HCT116 (cell line): ENCODE measurements at regions not wholly inside any gene's neighbourhood (a gene's known extent, or its start where the extent isn't known, plus 50 kb on each side); places are given as distances from the start of the nearest gene placed in this dataset.

Experiments
- ATAC-seq: fragments of 200-7000 bp; cut with Tn5 transposase; 2 replicates; pipeline ENCODE4 v1.9.1; 2020; ENCODE audit warnings: mild to moderate bottlenecking, moderate library complexity
- BruUV-seq: library from RNA; stranded (reverse); fragments of 400-500 nt; replicated peaks from 2 replicates; lab custom pipeline; 2021; lab: Mats Ljungman, UMichigan
- CTCF ChIA-PET: fragments of 300-600 bp; sonication (Branson Sonifier 250); formaldehyde crosslinking; loops from one replicate; lab custom pipeline; 2021; ENCODE audit warnings: antibody characterized with exemption; lab: Charles Lee
- POLR2A ChIA-PET: fragments of 300-600, 350-600 bp; sonication (Branson Sonifier 250); formaldehyde crosslinking; loops from one replicate; lab custom pipeline; 2021; ENCODE audit warnings: antibody characterized with exemption; lab: Charles Lee
- RAD21 ChIA-PET, 2 experiments: fragments of 300-600 bp; sonication (Branson Sonifier 250); formaldehyde crosslinking; loops; one replicate each; lab custom pipeline; 2023; ENCODE audit warnings: low total read pairs in 2 of 2; ENCODE audit not compliant: uncharacterized antibody in 2 of 2, unreplicated experiment in 2 of 2, low non-redundant PET in 1 of 2; lab: Charles Lee
- DNase-seq: peaks from one replicate; pipeline ENCODE4 v3.0.0-alpha.2; 2010; ENCODE audit warnings: low read depth, low spot score
- H2AFZ ChIP-seq: fragments of 200-600 bp; shearing (Covaris generic), sonication (generic); 2 replicates; pipeline ENCODE4 v1.6.1; 2017; ENCODE audit warnings: low read depth, mixed run types, mixed read lengths, antibody characterized with exemption, low read length; ENCODE audit not compliant: poor library complexity, severe bottlenecking
- H3K27ac ChIP-seq: 2 replicates; pipeline ENCODE4 v1.5.1; 2012; ENCODE audit warnings: low read depth, low read length
- H3K27me3 ChIP-seq: fragments of 200-600 bp; sonication (generic); 2 replicates; pipeline ENCODE4 v1.6.1; 2016; ENCODE audit warnings: mixed run types, low read length, mixed read lengths; ENCODE audit not compliant: insufficient read depth
- H3K36me3 ChIP-seq, 2 experiments: fragments of 200-500 bp in 1 of 2; fragments of 200-600 bp in 1 of 2; sonication (Bioruptor generic) in 1 of 2; sonication (generic) in 1 of 2; 2 replicates each; pipeline versions ENCODE4 v1.5.1 to v1.6.1; 2014 to 2016; ENCODE audit warnings: low read length in 2 of 2, inconsistent platforms in 1 of 2, mixed read lengths in 1 of 2, mixed run types in 1 of 2; ENCODE audit not compliant: insufficient read depth in 2 of 2, control insufficient read depth in 1 of 2
- H3K4me1 ChIP-seq, 2 experiments: fragments of 200-600 bp in 1 of 2; sonication (generic) in 1 of 2; 2 replicates each; pipeline versions ENCODE4 v1.5.1 to v1.6.1; 2012 to 2017; ENCODE audit warnings: low read length in 2 of 2, inconsistent platforms in 1 of 2, mild to moderate bottlenecking in 1 of 2, mixed read lengths in 1 of 2, mixed run types in 1 of 2, moderate library complexity in 1 of 2; ENCODE audit not compliant: insufficient read depth in 2 of 2, control insufficient read depth in 1 of 2
- H3K4me2 ChIP-seq: fragments of 200-600 bp; sonication (generic); 2 replicates; pipeline ENCODE4 v1.6.1; 2017; ENCODE audit warnings: mixed run types, low read length, mixed read lengths
- H3K4me3 ChIP-seq, 2 experiments: fragments of 200-600 bp in 1 of 2; sonication (generic) in 1 of 2; replicated peaks in 1 of 2; 2 replicates each; pipeline ENCODE4 v1.5.1; 2011 to 2016; ENCODE audit warnings: low read length in 2 of 2, control low read depth in 1 of 2, low read depth in 1 of 2, mild to moderate bottlenecking in 1 of 2, mixed read lengths in 1 of 2, mixed run types in 1 of 2
- H3K79me2 ChIP-seq: fragments of 200-600 bp; sonication (generic); 2 replicates; pipeline ENCODE4 v1.6.1; 2017; ENCODE audit warnings: mild to moderate bottlenecking, mixed run types, low read length, moderate library complexity, mixed read lengths; ENCODE audit not compliant: insufficient read depth
- H3K9ac ChIP-seq: fragments of 200-600 bp; sonication (generic); 2 replicates; pipeline ENCODE4 v1.6.1; 2016; ENCODE audit warnings: low read length, mixed read lengths
- H3K9me2 ChIP-seq: fragments of 200-600 bp; sonication (generic), shearing (Covaris generic); 2 replicates; pipeline ENCODE4 v1.6.1; 2017; ENCODE audit warnings: mixed run types, mild to moderate bottlenecking, moderate library complexity; ENCODE audit not compliant: insufficient read depth
- H3K9me3 ChIP-seq, 2 experiments: fragments of 200-500 bp in 1 of 2; fragments of 200-600 bp in 1 of 2; sonication (Bioruptor generic) in 1 of 2; sonication (generic) in 1 of 2; 2 replicates each; pipeline ENCODE4 v1.6.1; 2014 to 2017; ENCODE audit warnings: low read length in 2 of 2, mixed read lengths in 2 of 2, inconsistent platforms in 1 of 2, low read depth in 1 of 2, mild to moderate bottlenecking in 1 of 2, mixed run types in 1 of 2, moderate library complexity in 1 of 2; ENCODE audit not compliant: control insufficient read depth in 1 of 2, insufficient read depth in 1 of 2
- H4K20me1 ChIP-seq: fragments of 200-600 bp; sonication (generic), shearing (Covaris generic); 2 replicates; pipeline ENCODE4 v1.6.1; 2017; ENCODE audit warnings: mixed run types, mild to moderate bottlenecking, moderate library complexity; ENCODE audit not compliant: insufficient read depth
- CBX3 ChIP-seq: IDR thresholded peaks from 2 replicates; pipeline ENCODE4 v1.6.1; 2012; ENCODE audit warnings: low read depth
- CEBPB ChIP-seq: IDR thresholded peaks from 2 replicates; pipeline ENCODE4 v1.6.1; 2012; ENCODE audit warnings: low read depth
- EGR1 ChIP-seq: IDR thresholded peaks from 2 replicates; pipeline ENCODE4 v1.6.1; 2012; ENCODE audit warnings: low read depth
- EZH2 ChIP-seq: fragments of 200-600 bp; sonication (generic); IDR thresholded peaks from 2 replicates; pipeline ENCODE4 v1.6.1; 2017; ENCODE audit warnings: antibody characterized with exemption, mixed run types
- EZH2phosphoT487 ChIP-seq: fragments of 200-600 bp; IDR thresholded peaks from 2 replicates; pipeline ENCODE4 v1.6.1; 2018; ENCODE audit warnings: antibody characterized with exemption, borderline replicate concordance
- FOSL1 ChIP-seq: IDR thresholded peaks from 2 replicates; pipeline ENCODE4 v1.6.1; 2012; ENCODE audit warnings: low read depth
- JUND ChIP-seq: IDR thresholded peaks from 2 replicates; pipeline ENCODE4 v1.6.1; 2012
- POLR2A ChIP-seq: IDR thresholded peaks from 2 replicates; pipeline ENCODE4 v1.7.0; 2011; ENCODE audit warnings: borderline replicate concordance; ENCODE audit not compliant: insufficient read depth, insufficient read length; ENCODE audit errors: extremely low read depth
- RAD21 ChIP-seq: IDR thresholded peaks from 2 replicates; pipeline ENCODE4 v1.6.1; 2012; ENCODE audit warnings: low read depth, mild to moderate bottlenecking
- REST ChIP-seq: IDR thresholded peaks from 2 replicates; pipeline ENCODE4 v1.6.1; 2012; ENCODE audit warnings: low read depth
- SIN3A ChIP-seq: IDR thresholded peaks from 2 replicates; pipeline ENCODE4 v1.6.1; 2012; ENCODE audit warnings: low read depth
- SP1 ChIP-seq: IDR thresholded peaks from 2 replicates; pipeline ENCODE4 v1.6.1; 2012; ENCODE audit warnings: low read depth
- SRF ChIP-seq: IDR thresholded peaks from 2 replicates; pipeline ENCODE4 v1.6.1; 2012; ENCODE audit warnings: low read depth
- TCF7L2 ChIP-seq: IDR thresholded peaks from 2 replicates; pipeline ENCODE4 v1.7.0; 2011; ENCODE audit warnings: borderline replicate concordance, inconsistent platforms; ENCODE audit not compliant: insufficient read depth, insufficient read length; ENCODE audit errors: extremely low read depth
- YY1 ChIP-seq: IDR thresholded peaks from 2 replicates; pipeline ENCODE4 v1.6.1; 2011; ENCODE audit warnings: low read length, low read depth, moderate library complexity, mild to moderate bottlenecking; ENCODE audit not compliant: insufficient replicate concordance; ENCODE audit errors: extremely low read depth
- ZBTB33 ChIP-seq: IDR thresholded peaks from 2 replicates; pipeline ENCODE4 v1.6.1; 2011; ENCODE audit warnings: mild to moderate bottlenecking, low read length, moderate library complexity; ENCODE audit not compliant: insufficient replicate concordance; ENCODE audit errors: extremely low read depth
- ZFX ChIP-seq: fragments of 450-650 bp; IDR thresholded peaks from 2 replicates; pipeline ENCODE4 v1.6.1; 2017
- ZNF274 ChIP-seq: fragments of 200-500 bp; sonication (Bioruptor generic); IDR thresholded peaks from 2 replicates; pipeline ENCODE4 v1.6.1; 2014; ENCODE audit warnings: mild to moderate bottlenecking, low read depth, low read length, inconsistent platforms
- intact Hi-C: fragments of 100-400 bp; cut with micrococcal nuclease; formaldehyde crosslinking; loops from 2 replicates; pipeline ENCODE4 v1.10.0; 2022

- CTCF ChIA-PET, result no interaction called here
- no TSS peak for BruUV-seq
- H3K27me3 ChIP-seq, result peaks cover 52% of the 10 kb centered on the region
- no peaks in the 10 kb centered on the region for H4K20me1 ChIP-seq
- H3K36me3 ChIP-seq, result no peaks in the 10 kb centered on the region
- intact Hi-C loops, result no loop called here
- no peaks in the 10 kb centered on the region for H3K9me2 ChIP-seq
- RAD21 ChIA-PET, result interaction anchor here in 1 of 2 experiments (0.6 kb wide), 1 partner anchor 15 kb away, joined by 3 read pairs; no protein-coding TSS in a partner anchor
- H2AFZ ChIP-seq, result no peak overlapping the region
- H3K4me2 ChIP-seq, result no peak overlapping the region
- no peaks in the 10 kb centered on the region for H3K4me1 ChIP-seq
- no peak for TF ChIP-seq TCF7L2
- TF ChIP-seq POLR2A, result no peak
- no peak for TF ChIP-seq JUND
- no peak for TF ChIP-seq CBX3
- no peak for TF ChIP-seq ZFX
- TF ChIP-seq ZBTB33, result no peak
- TF ChIP-seq RAD21, result no peak
- no peak for TF ChIP-seq CEBPB
- no peak for TF ChIP-seq EZH2phosphoT487
- no peak for TF ChIP-seq ZNF274
- no peak for TF ChIP-seq REST
- TF ChIP-seq SRF, result no peak
- TF ChIP-seq SP1, result no peak
- no peak for TF ChIP-seq FOSL1
- TF ChIP-seq YY1, result no peak
- TF ChIP-seq SIN3A, result no peak
- no peak for TF ChIP-seq EZH2
- no peak for TF ChIP-seq EGR1
- TF ChIP-seq, all 23 proteins: peak for 0
- no peak overlapping the region for H3K4me3 ChIP-seq
- H3K9me3 ChIP-seq, result no peaks in the 10 kb centered on the region
- DNase-seq, result no peak
- no peak for ATAC-seq
- H3K27ac ChIP-seq, result no peak overlapping the region
- H3K9ac ChIP-seq, result no peak overlapping the region
- no peaks in the 10 kb centered on the region for H3K79me2 ChIP-seq
- POLR2A ChIA-PET, result no interaction called here
Observed at GRCh38 chr17:34712481-34713195, 133.3 kb downstream of the TMEM132E start.
